Lower leg skin (tissue), 3 donors: ENCODE measurements at regions not wholly inside any gene's neighbourhood (a gene's known extent, or its start where the extent isn't known, plus 50 kb on each side); places are given as distances from the start of the nearest gene placed in this dataset.

ENCODE experiments used
- CTCF ChIP-seq, 3 donors: fragments of 450-650 bp; IDR thresholded peaks; one replicate each; pipeline ENCODE4 v1.5.1; 2016; ENCODE audit warnings: antibody characterized with exemption in 3 of 3, mild to moderate bottlenecking in 3 of 3, moderate library complexity in 2 of 3
- POLR2A ChIP-seq, 2 donors: fragments of 450-650 bp; IDR thresholded peaks; one replicate each; pipeline ENCODE4 v1.6.1; 2016 to 2017; ENCODE audit warnings: antibody characterized with exemption in 2 of 2, mild to moderate bottlenecking in 1 of 2, moderate library complexity in 1 of 2

GRCh38 chr5:18566671-18567070 lies 932.4 kb downstream of the TAF11L14 start:
- TF ChIP-seq POLR2A (IDR thresholded peaks at IDR 0.05): no peak
- no peak for TF ChIP-seq CTCF (IDR thresholded peaks at IDR 0.05)
